ENCODE measurements at regions not wholly inside any gene's neighbourhood (a gene's known extent, or its start where the extent isn't known, plus 50 kb on each side); places are given as distances from the start of the nearest gene placed in this dataset.

DNA sequence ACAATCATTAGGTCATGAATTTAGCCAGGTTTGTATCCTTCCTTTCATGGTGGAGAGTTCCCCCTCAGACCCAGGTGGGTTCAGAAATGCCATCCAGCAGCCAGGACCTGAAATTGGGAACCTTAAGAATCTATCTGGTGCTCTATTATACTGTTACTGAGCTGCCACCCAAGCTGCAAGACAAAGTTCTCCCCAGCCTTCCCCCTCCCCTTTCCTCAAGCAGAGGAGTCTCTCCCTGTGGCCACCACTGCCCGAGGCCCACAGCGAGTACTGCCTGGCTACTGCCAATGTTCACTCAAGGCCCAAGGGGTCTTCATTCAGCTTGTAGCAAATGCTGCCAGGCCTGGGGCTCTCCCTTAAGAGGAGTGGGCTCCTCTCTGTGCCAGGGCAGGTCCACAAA, 133.8 kb downstream of the TMEM38B start:
- FAIRE-seq = no peak

GRCh38 chr9:105828596-105829213, 134.4 kb downstream of the TMEM38B start:
- no peak for FAIRE-seq

- no peak for FAIRE-seq
Observed at GRCh38 chr9:105830461-105830860, 136.1 kb downstream of the TMEM38B start.

- FAIRE-seq = no peak
Observed at GRCh38 chr9:105832096-105832710, 137.9 kb downstream of the TMEM38B start.

- no peak for FAIRE-seq
Observed at GRCh38 chr9:105833271-105833975, 139.1 kb downstream of the TMEM38B start.

DNA sequence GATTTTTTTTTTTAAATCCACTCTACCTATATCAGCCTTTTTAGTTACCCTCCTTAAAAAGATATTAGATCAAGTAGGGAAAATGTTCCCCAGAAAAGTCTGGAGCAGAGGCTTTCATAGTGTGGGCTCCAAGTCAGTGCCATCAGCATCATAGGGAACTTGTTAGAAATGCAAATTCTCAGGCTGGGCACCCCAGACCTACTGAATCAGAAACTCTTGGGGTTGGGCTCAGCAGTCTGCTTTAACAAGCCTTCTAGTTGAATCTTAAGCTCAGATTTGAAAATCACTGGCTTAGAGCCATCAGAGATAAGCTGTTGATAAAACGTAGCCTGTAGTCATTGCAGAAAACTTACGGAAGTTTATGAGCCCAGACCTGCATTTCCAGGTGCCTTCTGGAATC, 140.1 kb downstream of the TMEM38B start:
- FAIRE-seq = no peak

DNA sequence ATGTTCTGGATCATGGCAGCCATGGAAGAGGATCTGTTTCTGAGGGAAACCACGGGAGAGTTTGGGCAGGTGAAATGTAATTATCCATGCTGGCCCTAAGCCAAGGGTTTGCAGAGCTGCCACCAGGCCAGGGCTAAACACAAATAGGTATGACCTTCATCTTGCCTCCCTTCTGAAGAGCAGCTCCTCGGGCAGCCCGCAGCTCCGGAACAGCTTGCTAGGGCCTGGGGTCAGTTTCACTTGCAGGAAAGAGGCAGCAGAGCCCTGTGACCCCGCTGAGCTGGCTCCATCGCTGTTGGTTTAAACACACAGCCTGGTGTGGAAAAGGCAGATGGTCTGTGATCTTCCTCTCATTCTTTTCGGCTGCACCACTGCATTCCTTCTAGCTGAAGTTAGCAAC, 141.4 kb downstream of the TMEM38B start:
- FAIRE-seq = no peak

GRCh38 chr9:105836936-105837660, 142.8 kb downstream of the TMEM38B start:
- no peak for FAIRE-seq

DNA sequence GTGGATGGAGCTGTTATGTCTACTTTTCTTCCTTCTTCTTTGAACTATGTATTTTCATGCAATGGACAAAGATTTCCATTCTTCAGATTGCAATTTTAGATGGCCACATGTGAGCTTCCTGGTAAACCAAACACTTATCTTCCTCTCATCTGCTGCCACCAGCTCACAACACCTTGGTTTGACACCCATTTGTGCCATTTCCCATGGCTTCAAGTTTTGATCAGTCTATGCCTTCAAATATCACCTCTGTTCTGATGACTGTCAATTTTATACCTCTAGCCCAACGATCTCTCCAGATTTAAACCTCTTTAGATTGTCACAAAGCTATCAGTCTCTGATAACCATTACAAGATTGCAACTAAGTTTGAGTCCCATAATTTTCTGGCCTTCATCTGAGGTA, 147.2 kb downstream of the TMEM38B start:
- no peak for FAIRE-seq

DNA sequence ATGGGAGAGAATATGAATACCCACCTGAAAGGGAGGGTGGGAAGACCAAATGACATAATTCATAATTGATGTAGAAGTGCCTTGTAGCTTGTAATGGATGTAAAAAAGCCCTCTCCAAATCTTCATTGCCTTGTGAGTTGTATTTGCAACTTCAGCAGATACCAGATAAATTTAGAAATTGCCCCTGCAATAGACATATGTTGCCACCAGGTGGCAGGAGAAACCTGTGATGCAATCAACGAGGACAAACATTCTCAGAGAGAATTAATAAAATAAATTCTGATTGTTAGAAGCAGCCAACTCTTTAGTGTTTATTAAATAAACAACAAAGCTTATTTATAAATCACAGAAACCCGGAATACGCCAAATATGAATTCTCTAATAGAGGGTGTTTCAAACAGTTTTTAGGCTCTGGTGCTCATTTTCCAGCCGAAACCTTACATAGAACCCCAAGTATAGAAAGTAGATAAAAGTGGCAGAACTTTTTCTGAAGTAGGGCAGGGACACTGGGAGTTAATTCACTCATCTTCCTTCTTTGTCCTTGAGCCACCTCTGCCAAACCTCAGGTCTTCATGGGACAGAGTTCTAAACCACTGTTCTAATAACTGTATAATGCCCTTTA, 147.8 kb downstream of the TMEM38B start:
- FAIRE-seq = no peak

DNA sequence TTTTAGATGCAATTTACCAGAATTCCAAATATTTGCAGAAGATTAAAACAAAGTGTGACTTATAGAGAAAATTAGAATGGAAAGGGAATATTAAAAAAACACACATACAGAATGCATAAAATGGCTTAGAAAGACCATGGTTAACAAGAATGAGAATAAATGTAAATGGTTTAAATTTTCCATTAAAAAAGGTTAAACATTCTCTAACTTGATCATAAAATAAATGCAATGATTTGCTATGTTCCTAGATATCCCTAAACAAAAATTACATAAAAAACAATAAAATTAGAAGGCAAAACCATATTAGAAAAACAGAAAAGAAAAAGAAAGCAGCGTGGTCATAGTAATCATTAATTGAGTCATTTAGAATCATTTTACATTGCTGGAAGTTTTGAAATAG, 152.5 kb downstream of the TMEM38B start:
- FAIRE-seq = peak; percentile 55

GRCh38 chr9:105850852-105851500, 156.6 kb downstream of the TMEM38B start:
- no peak for FAIRE-seq

- FAIRE-seq = no peak
Observed at GRCh38 chr9:105854026-105854782, 159.9 kb downstream of the TMEM38B start.

GRCh38 chr9:105854783-105855724, 160.7 kb downstream of the TMEM38B start:
- no peak for FAIRE-seq

DNA sequence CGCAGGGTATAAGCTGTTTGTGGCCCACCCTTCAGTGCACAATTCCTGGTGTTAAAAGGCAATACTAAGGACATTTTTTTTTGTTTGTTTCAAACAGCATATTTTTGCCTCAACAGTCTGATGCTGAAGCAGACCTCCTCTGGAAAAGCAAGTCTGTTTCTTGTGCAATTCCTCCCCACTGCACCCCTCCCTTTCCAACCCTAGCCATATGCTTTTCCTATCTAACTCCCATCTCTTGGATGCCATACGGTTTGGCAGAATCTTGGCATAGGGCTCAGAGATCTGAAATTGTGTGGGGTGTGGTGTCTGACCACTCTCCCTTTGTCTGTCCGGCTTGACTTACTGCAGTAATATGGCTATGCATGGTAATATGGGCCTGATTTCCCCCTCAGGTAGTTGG, 161.6 kb downstream of the TMEM38B start:
- no peak for FAIRE-seq

DNA sequence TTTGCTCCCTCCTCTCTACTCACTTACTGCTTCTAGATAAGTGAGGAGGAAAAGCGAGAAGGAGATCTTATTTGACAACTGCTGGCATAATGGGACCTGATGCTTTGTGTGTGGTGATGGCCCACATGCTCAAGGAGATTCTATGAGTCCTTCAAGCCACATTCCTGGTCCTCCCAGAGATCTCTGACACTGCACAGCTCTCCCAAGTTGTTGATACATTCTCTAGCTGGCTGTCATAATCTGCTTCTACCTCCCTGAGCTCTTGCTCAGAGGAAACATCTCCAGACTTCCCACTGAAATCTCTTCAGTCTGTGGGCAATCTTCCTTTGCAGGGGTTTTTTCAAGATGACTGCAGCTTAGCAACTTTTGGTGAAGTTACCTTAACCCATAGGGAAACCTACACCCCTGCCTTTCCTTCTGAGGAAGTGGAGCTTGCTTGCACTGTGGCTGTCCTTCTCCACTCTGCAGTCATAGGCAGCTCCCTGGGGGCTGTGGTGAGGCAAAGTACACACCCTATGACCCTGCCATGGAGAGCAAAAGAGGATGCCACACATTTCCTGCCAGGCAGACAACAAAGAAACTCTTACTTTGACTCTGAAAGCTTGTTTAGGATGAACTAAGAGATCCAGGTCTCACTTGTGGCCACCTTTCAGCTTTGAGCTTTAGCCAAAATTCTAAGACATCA, 163.8 kb downstream of the TMEM38B start:
- FAIRE-seq = no peak

GRCh38 chr9:105858877-105859276, 164.5 kb downstream of the TMEM38B start:
- no peak for FAIRE-seq

DNA sequence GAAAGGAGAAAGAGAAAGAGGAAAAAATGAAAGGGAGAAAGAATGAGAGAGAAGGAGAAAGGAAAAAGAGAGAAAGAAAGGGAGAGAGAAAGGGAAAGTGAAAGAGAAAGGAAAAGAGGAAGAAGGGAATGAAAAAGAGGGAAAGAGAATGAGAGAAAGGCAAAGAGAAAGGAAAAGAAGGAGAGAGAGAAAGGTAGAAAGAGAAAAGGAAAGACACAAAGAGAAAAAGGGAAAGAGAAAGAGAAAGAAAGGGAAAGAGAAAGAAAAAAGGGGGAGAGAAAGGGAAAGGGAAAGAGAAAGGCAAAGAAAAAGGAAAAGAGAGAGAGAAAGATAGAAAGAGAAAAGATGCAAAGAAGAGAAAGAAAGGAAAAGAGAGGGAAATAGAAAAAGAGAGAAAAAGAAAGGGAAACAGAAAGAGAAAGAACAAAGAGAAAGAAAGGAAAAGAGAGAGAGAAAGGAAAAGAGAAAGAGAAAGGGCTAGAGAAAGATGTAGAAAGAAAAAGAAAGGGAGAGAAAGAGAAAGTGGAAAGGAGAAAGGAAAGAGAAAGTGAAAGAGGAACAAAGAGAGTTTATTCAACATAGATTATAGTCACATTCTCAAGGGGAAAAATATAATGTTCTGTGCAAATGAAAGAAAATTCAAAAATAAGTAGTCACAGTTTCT, 165.2 kb downstream of the TMEM38B start:
- no peak for FAIRE-seq

- FAIRE-seq = no peak
Observed at GRCh38 chr9:105860516-105860915, 166.2 kb downstream of the TMEM38B start.

DNA sequence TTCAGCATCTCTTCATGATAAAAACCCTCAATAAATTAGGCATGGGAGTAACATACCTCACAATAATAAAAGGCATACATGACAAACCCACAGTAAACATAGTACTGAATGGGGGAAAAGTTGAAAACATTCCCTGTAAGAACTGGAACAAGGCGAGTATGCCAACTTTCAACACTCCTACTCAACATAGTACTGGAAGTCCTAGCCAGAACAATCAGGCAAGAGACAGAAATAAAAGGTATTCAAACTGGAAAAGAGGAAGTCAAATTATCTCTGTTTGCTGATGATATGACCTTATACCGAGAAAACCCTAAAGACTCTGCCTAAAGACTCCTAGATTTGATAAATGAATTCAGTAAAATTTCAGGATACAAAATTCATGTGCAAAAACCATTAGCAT, 167.6 kb downstream of the TMEM38B start:
- no peak for FAIRE-seq

All from islet of Langerhans (tissue), 1 donor.